22Rv1 (cell line): ENCODE measurements at regions not wholly inside any gene's neighbourhood (a gene's known extent, or its start where the extent isn't known, plus 50 kb on each side); places are given as distances from the start of the nearest gene placed in this dataset.

Source experiments
- ZFX ChIP-seq: fragments of 450-650 bp; IDR thresholded peaks from 2 replicates; pipeline ENCODE4 v1.6.1; 2017; ENCODE audit warnings: antibody characterized with exemption, borderline replicate concordance
- TF ChIP-seq, protein P1 (sequence below): fragments of 450-650 bp; IDR thresholded peaks from 2 replicates; pipeline ENCODE4 v1.5.1; 2017; ENCODE audit warnings: mild to moderate bottlenecking

DNA sequence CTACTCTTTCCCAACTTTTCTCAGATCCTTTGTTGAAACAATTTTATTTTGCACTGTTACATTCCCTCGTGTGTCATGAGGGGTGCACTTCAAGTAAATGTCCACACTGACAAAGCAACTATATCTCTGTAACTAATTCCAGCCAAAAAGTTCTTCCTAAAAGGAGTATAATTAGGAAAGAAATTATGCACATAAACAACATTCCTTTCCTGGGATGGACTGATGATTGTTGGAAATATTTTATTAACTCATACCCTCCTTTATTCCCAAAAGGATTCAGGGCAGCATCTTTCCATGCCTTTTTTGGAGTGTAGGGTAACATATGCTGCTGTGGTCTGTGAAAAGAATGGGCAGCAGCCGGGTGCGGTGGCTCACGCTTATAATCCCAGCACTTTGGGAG, 426.1 kb upstream of the THBS1 start:
- TF ChIP-seq, protein P1, sequence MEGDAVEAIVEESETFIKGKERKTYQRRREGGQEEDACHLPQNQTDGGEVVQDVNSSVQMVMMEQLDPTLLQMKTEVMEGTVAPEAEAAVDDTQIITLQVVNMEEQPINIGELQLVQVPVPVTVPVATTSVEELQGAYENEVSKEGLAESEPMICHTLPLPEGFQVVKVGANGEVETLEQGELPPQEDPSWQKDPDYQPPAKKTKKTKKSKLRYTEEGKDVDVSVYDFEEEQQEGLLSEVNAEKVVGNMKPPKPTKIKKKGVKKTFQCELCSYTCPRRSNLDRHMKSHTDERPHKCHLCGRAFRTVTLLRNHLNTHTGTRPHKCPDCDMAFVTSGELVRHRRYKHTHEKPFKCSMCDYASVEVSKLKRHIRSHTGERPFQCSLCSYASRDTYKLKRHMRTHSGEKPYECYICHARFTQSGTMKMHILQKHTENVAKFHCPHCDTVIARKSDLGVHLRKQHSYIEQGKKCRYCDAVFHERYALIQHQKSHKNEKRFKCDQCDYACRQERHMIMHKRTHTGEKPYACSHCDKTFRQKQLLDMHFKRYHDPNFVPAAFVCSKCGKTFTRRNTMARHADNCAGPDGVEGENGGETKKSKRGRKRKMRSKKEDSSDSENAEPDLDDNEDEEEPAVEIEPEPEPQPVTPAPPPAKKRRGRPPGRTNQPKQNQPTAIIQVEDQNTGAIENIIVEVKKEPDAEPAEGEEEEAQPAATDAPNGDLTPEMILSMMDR = no peak
- no peak for TF ChIP-seq ZFX
